Smooth muscle cell (in vitro differentiated cells): ENCODE measurements at regions not wholly inside any gene's neighbourhood (a gene's known extent, or its start where the extent isn't known, plus 50 kb on each side); places are given as distances from the start of the nearest gene placed in this dataset.

Experiments
- DNase-seq: peaks from one replicate; lab custom pipeline; 2025; ENCODE audit not compliant: unreplicated experiment; lab: John Stamatoyannopoulos, UW
- H2AFZ ChIP-seq: fragments of 200-600 bp; sonication (generic); 2 replicates; pipeline ENCODE4 v1.6.0; 2016; ENCODE audit warnings: antibody characterized with exemption, low read depth, mild to moderate bottlenecking
- H3F3A ChIP-seq: fragments of 200-600 bp; sonication (generic); 2 replicates; pipeline ENCODE4 v1.6.0; 2017; ENCODE audit warnings: antibody characterized with exemption, low read depth
- H3K27ac ChIP-seq: fragments of 200-600 bp; sonication (generic); 2 replicates; pipeline ENCODE4 v1.5.1; 2016; ENCODE audit warnings: low read depth, mild to moderate bottlenecking
- H3K27me3 ChIP-seq: fragments of 200-600 bp; sonication (generic); 2 replicates; pipeline ENCODE4 v1.6.1; 2016; ENCODE audit warnings: low read depth, mild to moderate bottlenecking
- H3K36me3 ChIP-seq: fragments of 200-600 bp; sonication (generic); 2 replicates; pipeline ENCODE4 v1.5.1; 2016; ENCODE audit warnings: low read depth
- H3K4me1 ChIP-seq: fragments of 200-600 bp; sonication (generic); 2 replicates; pipeline ENCODE4 v1.5.1; 2016; ENCODE audit warnings: low read depth
- H3K4me2 ChIP-seq: fragments of 200-600 bp; sonication (generic); 2 replicates; pipeline ENCODE4 v1.6.0; 2016; ENCODE audit warnings: mild to moderate bottlenecking
- H3K4me3 ChIP-seq: fragments of 200-600 bp; sonication (generic); 2 replicates; pipeline ENCODE4 v1.5.1; 2016; ENCODE audit warnings: mild to moderate bottlenecking
- H3K79me2 ChIP-seq: fragments of 200-600 bp; sonication (generic); 2 replicates; pipeline ENCODE4 v1.6.0; 2016; ENCODE audit warnings: low read depth, mild to moderate bottlenecking
- H3K9ac ChIP-seq: fragments of 200-600 bp; sonication (generic); 2 replicates; pipeline ENCODE4 v1.6.0; 2016; ENCODE audit warnings: low read depth
- H3K9me3 ChIP-seq: fragments of 200-600 bp; sonication (generic); replicated peaks from 2 replicates; pipeline ENCODE4 v1.5.1; 2016; ENCODE audit warnings: low read depth
- H4K20me1 ChIP-seq: fragments of 200-600 bp; sonication (generic); 2 replicates; pipeline ENCODE4 v1.6.0; 2016; ENCODE audit warnings: low read depth
- CTCF ChIP-seq: fragments of 200-600 bp; sonication (generic); IDR thresholded peaks from 2 replicates; pipeline ENCODE4 v1.5.1; 2017; ENCODE audit warnings: borderline replicate concordance, mild to moderate bottlenecking, antibody characterized with exemption; ENCODE audit not compliant: insufficient read depth, poor library complexity, severe bottlenecking
- WGBS: methylation state at CpG from one replicate; pipeline ENCODE4 v1.1.7; 2016; ENCODE audit warnings: low lambda C conversion rate; 5-methylcytosine and 5-hydroxymethylcytosine counted together

- Histone ChIP-seq H3K36me3 (no peaks in the 10 kb centered on the region), H3K79me2 (no peaks in the 10 kb centered on the region), H3K27ac (no peak overlapping the region), H3K27me3 (no peaks in the 10 kb centered on the region), H3F3A (no peaks in the 10 kb centered on the region), H3K9me3 (no peaks in the 10 kb centered on the region), H3K4me1 (no peaks in the 10 kb centered on the region), H3K4me3 (no peak overlapping the region), H3K4me2 (no peak overlapping the region), H4K20me1 (no peaks in the 10 kb centered on the region), H2AFZ (no peak overlapping the region), H3K9ac (no peak overlapping the region)
- 46% methylated on average over 1 of the region's 1 CpG for WGBS
- no peak for DNase-seq
- TF ChIP-seq CTCF = no peak
These were observed 351.3 kb downstream of the SLITRK1 start for GRCh38 chr13:83531022-83531421.

- no peaks in the 10 kb centered on the region for H3K36me3 ChIP-seq
- no peak for TF ChIP-seq CTCF
- no peak overlapping the region for H3K4me3 ChIP-seq
- no peaks in the 10 kb centered on the region for H3F3A ChIP-seq
- H3K4me1 ChIP-seq = no peaks in the 10 kb centered on the region
- no peak overlapping the region for H3K27ac ChIP-seq
- H3K79me2 ChIP-seq = no peaks in the 10 kb centered on the region
- H3K27me3 ChIP-seq = no peaks in the 10 kb centered on the region
- H4K20me1 ChIP-seq = no peaks in the 10 kb centered on the region
- no peak overlapping the region for H2AFZ ChIP-seq
- H3K9me3 ChIP-seq = no peaks in the 10 kb centered on the region
- H3K4me2 ChIP-seq = no peak overlapping the region
- WGBS = 94% methylated on average over 25 of the region's 25 CpGs
- no peak for DNase-seq
- H3K9ac ChIP-seq = no peak overlapping the region
These were observed 365.5 kb downstream of the SLITRK1 start for GRCh38 chr13:83516781-83517180.

GRCh38 chr13:83515268-83516015, 366.8 kb downstream of the SLITRK1 start:
- Histone ChIP-seq H3K36me3 (no peaks in the 10 kb centered on the region), H3K79me2 (no peaks in the 10 kb centered on the region), H3F3A (no peaks in the 10 kb centered on the region), H2AFZ (no peak overlapping the region), H3K4me2 (no peak overlapping the region), H3K9ac (no peak overlapping the region), H3K4me1 (no peaks in the 10 kb centered on the region), H3K9me3 (no peaks in the 10 kb centered on the region), H4K20me1 (no peaks in the 10 kb centered on the region), H3K27ac (no peak overlapping the region), H3K4me3 (no peak overlapping the region), H3K27me3 (no peaks in the 10 kb centered on the region)
- TF ChIP-seq CTCF = no peak
- WGBS = 88% methylated on average over 1 of the region's 1 CpG
- no peak for DNase-seq

GRCh38 chr13:83508771-83509301, 373.4 kb downstream of the SLITRK1 start:
- Histone ChIP-seq H3K9me3 (no peaks in the 10 kb centered on the region), H3K4me2 (no peak overlapping the region), H3K4me1 (no peaks in the 10 kb centered on the region), H4K20me1 (no peaks in the 10 kb centered on the region), H3K79me2 (no peaks in the 10 kb centered on the region), H3K4me3 (no peak overlapping the region), H3K36me3 (no peaks in the 10 kb centered on the region), H3F3A (no peaks in the 10 kb centered on the region), H3K9ac (no peak overlapping the region), H3K27me3 (no peaks in the 10 kb centered on the region), H2AFZ (no peak overlapping the region), H3K27ac (no peak overlapping the region)
- TF ChIP-seq CTCF = no peak
- DNase-seq = no peak
- WGBS = 42% methylated on average over 1 of the region's 1 CpG
